IMR-90 (cell line): ENCODE measurements at regions not wholly inside any gene's neighbourhood (a gene's known extent, or its start where the extent isn't known, plus 50 kb on each side); places are given as distances from the start of the nearest gene placed in this dataset.

ENCODE experiments used
- ATAC-seq: fragments of 200-7000 bp; cut with Tn5 transposase; 2 replicates; pipeline ENCODE4 v1.9.1; 2020; ENCODE audit warnings: low read depth, mild to moderate bottlenecking, moderate library complexity
- BruUV-seq: library from RNA; stranded (reverse); fragments of 400-500 nt; replicated peaks from 2 replicates; lab custom pipeline; 2021; lab: Mats Ljungman, UMichigan
- CTCF ChIA-PET: fragments of 300-600 bp; formaldehyde crosslinking; extraction: SDS; loops from one replicate; lab custom pipeline; 2021; ENCODE audit warnings: antibody characterized with exemption; lab: Yijun Ruan, JAX
- POLR2A ChIA-PET: fragments of 300-600 bp; sonication (Branson Sonifier 250); formaldehyde crosslinking; loops from one replicate; lab custom pipeline; 2022; ENCODE audit warnings: antibody characterized with exemption; ENCODE audit not compliant: unreplicated experiment; lab: Charles Lee
- DNase-seq: peaks from one replicate; pipeline ENCODE4 v3.0.0; 2013
- H2AFZ ChIP-seq: replicated peaks from 2 replicates; pipeline ENCODE3; 2013; ENCODE audit warnings: low read length, mild to moderate bottlenecking; ENCODE audit not compliant: poor library complexity
- H2AK5ac ChIP-seq: 2 replicates; pipeline ENCODE4 v1.6.1; 2013; ENCODE audit warnings: low read depth, low read length, inconsistent platforms
- H2AK9ac ChIP-seq: replicated peaks from 2 replicates; pipeline ENCODE3; 2013; ENCODE audit warnings: mild to moderate bottlenecking, low read depth, low read length, moderate library complexity; ENCODE audit not compliant: poor library complexity
- H2BK120ac ChIP-seq: 2 replicates; pipeline ENCODE4 v1.6.1; 2013; ENCODE audit warnings: low read depth, low read length, inconsistent platforms
- H2BK15ac ChIP-seq: 3 replicates; pipeline ENCODE4 v1.6.1; 2013; ENCODE audit warnings: low read depth, low read length, inconsistent platforms
- H2BK20ac ChIP-seq: 2 replicates; pipeline ENCODE4 v1.6.1; 2013; ENCODE audit warnings: low read depth, mild to moderate bottlenecking, inconsistent platforms, low read length, moderate library complexity
- H2BK5ac ChIP-seq: 2 replicates; pipeline ENCODE4 v1.6.1; 2013; ENCODE audit warnings: mild to moderate bottlenecking, low read depth, low read length, inconsistent platforms; ENCODE audit not compliant: poor library complexity, severe bottlenecking
- H3K14ac ChIP-seq: replicated peaks from 2 replicates; pipeline ENCODE4 v1.6.1; 2013; ENCODE audit warnings: low read depth, low read length, inconsistent platforms
- H3K18ac ChIP-seq: 2 replicates; pipeline ENCODE4 v1.6.1; 2013; ENCODE audit warnings: low read depth, low read length, control low read depth
- H3K23ac ChIP-seq: 2 replicates; pipeline ENCODE4 v1.6.1; 2013; ENCODE audit warnings: low read depth, low read length, inconsistent platforms
- H3K27ac ChIP-seq: 2 replicates; pipeline ENCODE4 v1.5.1; 2013; ENCODE audit warnings: mild to moderate bottlenecking, control low read depth, low read length; ENCODE audit not compliant: insufficient read depth
- H3K27me3 ChIP-seq: 2 replicates; pipeline ENCODE4 v1.6.1; 2013; ENCODE audit warnings: low read length; ENCODE audit not compliant: control insufficient read depth, insufficient read depth
- H3K36me3 ChIP-seq: 2 replicates; pipeline ENCODE4 v1.6.1; 2013; ENCODE audit warnings: low read length, mixed read lengths; ENCODE audit not compliant: control insufficient read depth, insufficient read depth
- H3K4ac ChIP-seq: 2 replicates; pipeline ENCODE4 v1.6.1; 2013; ENCODE audit warnings: low read depth, low read length, inconsistent platforms
- H3K4me1 ChIP-seq: 2 replicates; pipeline ENCODE4 v1.6.1; 2013; ENCODE audit warnings: low read length, mixed read lengths; ENCODE audit not compliant: control insufficient read depth, insufficient read depth
- H3K4me2 ChIP-seq: 2 replicates; pipeline ENCODE4 v1.6.1; 2013; ENCODE audit warnings: low read depth, mild to moderate bottlenecking, control low read depth, low read length, moderate library complexity
- H3K4me3 ChIP-seq: 2 replicates; pipeline ENCODE4 v1.5.1; 2013; ENCODE audit warnings: low read depth, mild to moderate bottlenecking, control low read depth, low read length, moderate library complexity; ENCODE audit not compliant: insufficient read depth
- H3K56ac ChIP-seq: 2 replicates; pipeline ENCODE4 v1.6.1; 2013; ENCODE audit warnings: low read length, inconsistent platforms; ENCODE audit not compliant: insufficient read depth; ENCODE audit errors: extremely low read depth
- H3K79me1 ChIP-seq, 2 experiments: 2 replicates each; pipeline ENCODE4 v1.6.1; 2013; ENCODE audit warnings: low read length in 2 of 2, inconsistent platforms in 1 of 2, low read depth in 1 of 2
- H3K9ac ChIP-seq: 2 replicates; pipeline ENCODE4 v1.6.1; 2013; ENCODE audit warnings: low read depth, low read length, control low read depth
- H3K9me1 ChIP-seq: 2 replicates; pipeline ENCODE4 v1.6.1; 2013; ENCODE audit warnings: low read length, inconsistent platforms; ENCODE audit not compliant: insufficient read depth
- H3K9me3 ChIP-seq: 2 replicates; pipeline ENCODE4 v1.6.1; 2013; ENCODE audit warnings: low read length; ENCODE audit not compliant: control insufficient read depth, insufficient read depth
- H4K20me1 ChIP-seq: 2 replicates; pipeline ENCODE4 v1.6.1; 2013; ENCODE audit warnings: low read length, inconsistent platforms; ENCODE audit not compliant: insufficient read depth
- H4K5ac ChIP-seq: 2 replicates; pipeline ENCODE4 v1.6.1; 2013; ENCODE audit warnings: mild to moderate bottlenecking, low read depth, low read length, control low read depth
- H4K8ac ChIP-seq, 2 experiments: 2 replicates each; pipeline ENCODE4 v1.6.1; 2013; ENCODE audit warnings: low read depth in 2 of 2, low read length in 2 of 2, control low read depth in 1 of 2, inconsistent platforms in 1 of 2
- H4K91ac ChIP-seq: 2 replicates; pipeline ENCODE4 v1.6.1; 2013; ENCODE audit warnings: low read depth, low read length, inconsistent platforms; ENCODE audit not compliant: insufficient read depth
- BHLHE40 ChIP-seq: fragments of 150-350 bp; IDR thresholded peaks from 2 replicates; pipeline ENCODE4 v1.6.1; 2016; ENCODE audit warnings: mild to moderate bottlenecking, low read depth, low read length
- CEBPB ChIP-seq: IDR thresholded peaks from 2 replicates; pipeline ENCODE4 v1.6.1; 2012; ENCODE audit warnings: low read depth, low read length, improper control_type of control experiment
- CHD1 ChIP-seq: IDR thresholded peaks from 2 replicates; pipeline ENCODE4 v1.6.1; 2012; ENCODE audit warnings: low read depth, low read length, improper control_type of control experiment
- CTCF ChIP-seq: conservative IDR thresholded peaks from 2 replicates; pipeline ENCODE4 v1.5.1; 2012; ENCODE audit warnings: mild to moderate bottlenecking, low read depth, low read length, improper control_type of control experiment
- ELK1 ChIP-seq: fragments of 150-350 bp; IDR thresholded peaks from 2 replicates; pipeline ENCODE4 v1.6.1; 2016; ENCODE audit warnings: low read depth, mild to moderate bottlenecking, low read length, moderate library complexity, borderline replicate concordance
- FOS ChIP-seq: fragments of 150-350 bp; IDR thresholded peaks from 2 replicates; pipeline ENCODE4 v1.6.1; 2016; ENCODE audit warnings: low read depth, low read length
- MAFK ChIP-seq: IDR thresholded peaks from 2 replicates; pipeline ENCODE4 v1.6.1; 2012; ENCODE audit warnings: low read depth, low read length, improper control_type of control experiment
- MAZ ChIP-seq: IDR thresholded peaks from 2 replicates; pipeline ENCODE4 v1.6.1; 2012; ENCODE audit warnings: low read depth, mild to moderate bottlenecking, low read length, improper control_type of control experiment, moderate library complexity, borderline replicate concordance
- MXI1 ChIP-seq: IDR thresholded peaks from 2 replicates; pipeline ENCODE4 v1.6.1; 2012; ENCODE audit warnings: low read depth, mild to moderate bottlenecking, low read length, moderate library complexity, borderline replicate concordance
- NFE2L2 ChIP-seq: fragments of 150-350 bp; IDR thresholded peaks from 2 replicates; pipeline ENCODE4 v1.6.1; 2016; ENCODE audit warnings: low read depth, mild to moderate bottlenecking, low read length
- POLR2A ChIP-seq: IDR thresholded peaks from 2 replicates; pipeline ENCODE4 v1.6.1; 2012; ENCODE audit warnings: mild to moderate bottlenecking, low read depth, low read length
- RAD21 ChIP-seq: IDR thresholded peaks from 2 replicates; pipeline ENCODE4 v1.6.1; 2012; ENCODE audit warnings: low read length, improper control_type of control experiment
- RCOR1 ChIP-seq: IDR thresholded peaks from 2 replicates; pipeline ENCODE4 v1.6.1; 2012; ENCODE audit warnings: mild to moderate bottlenecking, low read length, improper control_type of control experiment; ENCODE audit not compliant: insufficient replicate concordance
- RFX5 ChIP-seq: IDR thresholded peaks from 2 replicates; pipeline ENCODE4 v1.8.0; 2012; ENCODE audit warnings: low read depth, mild to moderate bottlenecking, low read length, moderate library complexity
- SMC3 ChIP-seq: fragments of 150-350 bp; IDR thresholded peaks from 2 replicates; pipeline ENCODE4 v1.6.1; 2016; ENCODE audit warnings: low read depth, mild to moderate bottlenecking, antibody characterized with exemption, low read length, moderate library complexity
- USF2 ChIP-seq: fragments of 150-350 bp; IDR thresholded peaks from 2 replicates; pipeline ENCODE4 v1.6.1; 2017; ENCODE audit warnings: mild to moderate bottlenecking, antibody characterized with exemption, low read length, low read depth
- WGBS, 2 experiments: methylation state at CpG; one replicate each; pipeline versions ENCODE4 v1.1.5 to v1.1.7; 2013; ENCODE audit warnings: missing lambda C conversion rate in 2 of 2; ENCODE audit not compliant: insufficient read length in 1 of 2; ENCODE audit errors: extremely low coverage in 2 of 2; 5-methylcytosine and 5-hydroxymethylcytosine counted together
- dilution Hi-C: fragments of 300-500 bp; cut with HindIII; formaldehyde crosslinking; loops from one replicate; pipeline ENCODE4 v1.14.3; 2018; ENCODE audit warnings: low sequenced_read_pairs; ENCODE audit not compliant: unreplicated experiment
- in situ Hi-C: fragments of 300-500 bp; cut with MboI; formaldehyde crosslinking; loops from 3 replicates; pipeline ENCODE4 v1.14.3; 2019; ENCODE audit warnings: low sequenced_read_pairs, inconsistent platforms, mixed read lengths
- intact Hi-C: fragments of 100-400 bp; cut with micrococcal nuclease; formaldehyde crosslinking; loops from 2 replicates; pipeline ENCODE4 v1.10.0; 2022

- no CpG with 5 or more reads among the region's 1 CpG for WGBS, 2 experiments
- ATAC-seq = no peak
- no peak overlapping the region for H2BK5ac ChIP-seq
- no peak overlapping the region for H3K27ac ChIP-seq
- H3K9me3 ChIP-seq = no peaks in the 10 kb centered on the region
- H3K36me3 ChIP-seq = no peaks in the 10 kb centered on the region
- in situ Hi-C loops (loop anchor here (5.0 kb wide), 1 partner anchor 240 kb away; no protein-coding TSS in a partner anchor), intact Hi-C loops (no loop called here), dilution Hi-C loops (no loop called here)
- no peak overlapping the region for H3K23ac ChIP-seq
- H3K4me3 ChIP-seq = no peak overlapping the region
- H2BK120ac ChIP-seq = no peak overlapping the region
- H2AK9ac ChIP-seq = no peak overlapping the region
- no peak for DNase-seq
- H2BK15ac ChIP-seq = no peak overlapping the region
- no peaks in the 10 kb centered on the region; the same call in 1 of the 2 replicates for H3K9me1 ChIP-seq
- no peak overlapping the region for H3K9ac ChIP-seq
- H3K14ac ChIP-seq = no peak overlapping the region
- H2AFZ ChIP-seq = no peak overlapping the region
- POLR2A ChIA-PET = no interaction called here
- H3K56ac ChIP-seq = no peak overlapping the region
- H4K20me1 ChIP-seq = no peaks in the 10 kb centered on the region
- no peak overlapping the region for H3K4ac ChIP-seq
- H4K5ac ChIP-seq = no peak overlapping the region
- no peak overlapping the region for H4K91ac ChIP-seq
- H3K27me3 ChIP-seq = no peaks in the 10 kb centered on the region
- H2BK20ac ChIP-seq = no peak overlapping the region
- TF ChIP-seq RCOR1 = no peak
- no peak for TF ChIP-seq USF2
- TF ChIP-seq SMC3 = no peak
- no peak for TF ChIP-seq MAFK
- TF ChIP-seq NFE2L2 = no peak
- TF ChIP-seq FOS = no peak
- TF ChIP-seq CHD1 = no peak
- no peak for TF ChIP-seq BHLHE40
- TF ChIP-seq MXI1 = no peak
- no peak for TF ChIP-seq RFX5
- TF ChIP-seq ELK1 = no peak
- no peak for TF ChIP-seq CEBPB
- no peak for TF ChIP-seq MAZ
- no peak for TF ChIP-seq RAD21
- TF ChIP-seq POLR2A = no peak
- no peak for TF ChIP-seq CTCF
- no peak overlapping the region for H3K4me2 ChIP-seq
- H3K18ac ChIP-seq = no peak overlapping the region
- H3K4me1 ChIP-seq = peaks cover 2% of the 10 kb centered on the region; the same call in 1 of the 2 replicates
- H2AK5ac ChIP-seq = no peak overlapping the region
- CTCF ChIA-PET = interaction anchor here (0.6 to 2.4 kb wide), 6 partner anchors 10 to 244 kb away, joined by 3 to 12 read pairs (median 6); no protein-coding TSS in a partner anchor
- BruUV-seq = no TSS peak
- no peak overlapping the region for H4K8ac ChIP-seq
- no peaks in the 10 kb centered on the region for H3K79me1 ChIP-seq
Measured at GRCh38 chr10:91006752-91007346, 86.0 kb upstream of the ANKRD1 start.
